ENCODE measurements at regions not wholly inside any gene's neighbourhood (a gene's known extent, or its start where the extent isn't known, plus 50 kb on each side); places are given as distances from the start of the nearest gene placed in this dataset.

DNA sequence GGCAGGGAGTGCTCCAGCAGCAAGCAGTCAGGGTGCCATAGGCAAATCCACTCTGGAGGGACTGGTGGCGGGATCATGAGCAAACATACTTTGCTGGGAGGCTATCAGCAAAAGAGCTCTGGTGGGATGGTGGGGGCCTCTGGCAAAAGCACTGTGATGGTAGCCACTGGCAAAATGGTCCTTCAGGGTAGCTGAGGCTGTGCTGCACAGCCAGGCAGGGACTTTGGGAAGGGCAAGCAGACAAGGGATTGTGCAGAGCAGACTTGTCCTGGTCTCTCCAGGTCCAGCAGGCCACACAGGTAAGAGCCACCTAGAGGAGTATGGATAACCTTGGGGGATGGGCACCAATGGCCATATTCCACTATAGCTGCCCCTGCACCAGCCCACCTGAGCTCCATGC lies 129.4 kb upstream of the OTOS start:
- H4K91ac ChIP-seq (ENCODE audit: low read depth, low read length), result no peak overlapping the region
- H3K4me2 ChIP-seq (ENCODE audit: low read length), result no peak overlapping the region
- H3K79me2 ChIP-seq (ENCODE audit: control insufficient read depth, insufficient read depth, low read length, poor library complexity), result no peaks in the 10 kb centered on the region
- H2BK120ac ChIP-seq (ENCODE audit: insufficient read depth, low read length, poor library complexity), result no peak overlapping the region
- H3K18ac ChIP-seq (ENCODE audit: low read length), result no peak overlapping the region
- DNase-seq, result no peak
- no CpG with 5 or more reads among the region's 1 CpG for WGBS (ENCODE audit: extremely low coverage, insufficient coverage, insufficient read length)
- H3K27me3 ChIP-seq (ENCODE audit: insufficient read depth, low read length), result no peaks in the 10 kb centered on the region
- H3K9me3 ChIP-seq (ENCODE audit: insufficient read depth, low read depth, low read length), result peaks cover 9% of the 10 kb centered on the region
- no peak overlapping the region for H4K8ac ChIP-seq (ENCODE audit: low read depth, low read length)
- H3K23ac ChIP-seq (ENCODE audit: low read length), result no peak overlapping the region
- H4K12ac ChIP-seq (ENCODE audit: low read depth, low read length), result no peak overlapping the region
- no peak overlapping the region for H3K4me3 ChIP-seq (ENCODE audit: low read depth, low read length)
- H2AK5ac ChIP-seq (ENCODE audit: low read length), result no peak overlapping the region
- no peaks in the 10 kb centered on the region for H3K4me1 ChIP-seq (ENCODE audit: control insufficient read depth in 1 of 2, insufficient read depth in 2 of 2, low read length in 2 of 2)
- H3K14ac ChIP-seq (ENCODE audit: low read length), result no peak overlapping the region
- no peak overlapping the region for H2BK5ac ChIP-seq (ENCODE audit: low read depth, low read length, poor library complexity)
- H3K4ac ChIP-seq (ENCODE audit: low read depth, low read length), result no peak overlapping the region
- no peak overlapping the region for H2BK12ac ChIP-seq (ENCODE audit: low read length)
- no peak overlapping the region for H2AFZ ChIP-seq (ENCODE audit: insufficient read depth, low read length, poor library complexity)
- no peak overlapping the region for H3K27ac ChIP-seq (ENCODE audit: low read depth, low read length)
- H3K36me3 ChIP-seq (ENCODE audit: control insufficient read depth in 1 of 2, insufficient read depth in 2 of 2, low read length in 2 of 2), result no peaks in the 10 kb centered on the region
- H3K9ac ChIP-seq (ENCODE audit: low read length), result no peak overlapping the region
- no peaks in the 10 kb centered on the region for H3K79me1 ChIP-seq (ENCODE audit: low read length)

- Histone ChIP-seq H3K27me3 (ENCODE audit: insufficient read depth, low read length) (no peaks in the 10 kb centered on the region), H2BK12ac (ENCODE audit: low read length) (no peak overlapping the region), H3K14ac (ENCODE audit: low read length) (no peak overlapping the region), H3K79me2 (ENCODE audit: control insufficient read depth, insufficient read depth, low read length, poor library complexity) (no peaks in the 10 kb centered on the region), H3K4me3 (ENCODE audit: low read depth, low read length) (no peak overlapping the region), H3K18ac (ENCODE audit: low read length) (no peak overlapping the region), H3K4me1 (ENCODE audit: control insufficient read depth in 1 of 2, insufficient read depth in 2 of 2, low read length in 2 of 2) (no peaks in the 10 kb centered on the region), H3K36me3 (ENCODE audit: control insufficient read depth in 1 of 2, insufficient read depth in 2 of 2, low read length in 2 of 2) (no peaks in the 10 kb centered on the region), H3K79me1 (ENCODE audit: low read length) (no peaks in the 10 kb centered on the region), H3K4me2 (ENCODE audit: low read length) (no peak overlapping the region), H3K9ac (ENCODE audit: low read length) (no peak overlapping the region), H2BK120ac (ENCODE audit: insufficient read depth, low read length, poor library complexity) (no peak overlapping the region), H2AK5ac (ENCODE audit: low read length) (no peak overlapping the region), H2BK5ac (ENCODE audit: low read depth, low read length, poor library complexity) (no peak overlapping the region), H4K91ac (ENCODE audit: low read depth, low read length) (no peak overlapping the region), H4K8ac (ENCODE audit: low read depth, low read length) (no peak overlapping the region), H3K23ac (ENCODE audit: low read length) (no peak overlapping the region), H3K9me3 (ENCODE audit: insufficient read depth, low read depth, low read length) (peaks cover 9% of the 10 kb centered on the region), H4K12ac (ENCODE audit: low read depth, low read length) (no peak overlapping the region), H3K4ac (ENCODE audit: low read depth, low read length) (no peak overlapping the region), H2AFZ (ENCODE audit: insufficient read depth, low read length, poor library complexity) (no peak overlapping the region), H3K27ac (ENCODE audit: low read depth, low read length) (no peak overlapping the region)
- no peak for DNase-seq
- no CpG with 5 or more reads among the region's 4 CpGs for WGBS (ENCODE audit: extremely low coverage, insufficient coverage, insufficient read length)
These were observed 131.4 kb upstream of the OTOS start for GRCh38 chr2:240271716-240272341.

GRCh38 chr2:240275386-240275785 lies 134.9 kb upstream of the OTOS start:
- H2AFZ ChIP-seq (ENCODE audit: insufficient read depth, low read length, poor library complexity), result no peak overlapping the region
- DNase-seq, result no peak
- WGBS (ENCODE audit: extremely low coverage, insufficient coverage, insufficient read length), result no CpG with 5 or more reads among the region's 2 CpGs
- H3K4me1 ChIP-seq (ENCODE audit: control insufficient read depth in 1 of 2, insufficient read depth in 2 of 2, low read length in 2 of 2), result no peaks in the 10 kb centered on the region
- H3K79me2 ChIP-seq (ENCODE audit: control insufficient read depth, insufficient read depth, low read length, poor library complexity), result no peaks in the 10 kb centered on the region
- no peak overlapping the region for H2BK120ac ChIP-seq (ENCODE audit: insufficient read depth, low read length, poor library complexity)
- no peak overlapping the region for H4K91ac ChIP-seq (ENCODE audit: low read depth, low read length)
- H4K8ac ChIP-seq (ENCODE audit: low read depth, low read length), result no peak overlapping the region
- no peaks in the 10 kb centered on the region for H3K36me3 ChIP-seq (ENCODE audit: control insufficient read depth in 1 of 2, insufficient read depth in 2 of 2, low read length in 2 of 2)
- H3K4me2 ChIP-seq (ENCODE audit: low read length), result no peak overlapping the region
- H2AK5ac ChIP-seq (ENCODE audit: low read length), result no peak overlapping the region
- no peak overlapping the region for H3K23ac ChIP-seq (ENCODE audit: low read length)
- no peak overlapping the region for H3K27ac ChIP-seq (ENCODE audit: low read depth, low read length)
- no peak overlapping the region for H2BK12ac ChIP-seq (ENCODE audit: low read length)
- no peaks in the 10 kb centered on the region for H3K27me3 ChIP-seq (ENCODE audit: insufficient read depth, low read length)
- no peak overlapping the region for H3K4me3 ChIP-seq (ENCODE audit: low read depth, low read length)
- no peak overlapping the region for H3K14ac ChIP-seq (ENCODE audit: low read length)
- H3K79me1 ChIP-seq (ENCODE audit: low read length), result no peaks in the 10 kb centered on the region
- peaks cover 2% of the 10 kb centered on the region for H3K9me3 ChIP-seq (ENCODE audit: insufficient read depth, low read depth, low read length)
- H2BK5ac ChIP-seq (ENCODE audit: low read depth, low read length, poor library complexity), result no peak overlapping the region
- H4K12ac ChIP-seq (ENCODE audit: low read depth, low read length), result no peak overlapping the region
- H3K4ac ChIP-seq (ENCODE audit: low read depth, low read length), result no peak overlapping the region
- H3K18ac ChIP-seq (ENCODE audit: low read length), result no peak overlapping the region
- H3K9ac ChIP-seq (ENCODE audit: low read length), result no peak overlapping the region

GRCh38 chr2:240277073-240277806 lies 136.8 kb upstream of the OTOS start:
- DNase-seq, result no peak
- Histone ChIP-seq H4K12ac (ENCODE audit: low read depth, low read length) (no peak overlapping the region), H4K91ac (ENCODE audit: low read depth, low read length) (no peak overlapping the region), H3K27me3 (ENCODE audit: insufficient read depth, low read length) (no peaks in the 10 kb centered on the region), H3K4me3 (ENCODE audit: low read depth, low read length) (no peak overlapping the region), H2BK120ac (ENCODE audit: insufficient read depth, low read length, poor library complexity) (no peak overlapping the region), H4K8ac (ENCODE audit: low read depth, low read length) (no peak overlapping the region), H3K18ac (ENCODE audit: low read length) (no peak overlapping the region), H2AK5ac (ENCODE audit: low read length) (no peak overlapping the region), H3K14ac (ENCODE audit: low read length) (no peak overlapping the region), H3K4me1 (ENCODE audit: control insufficient read depth in 1 of 2, insufficient read depth in 2 of 2, low read length in 2 of 2) (no peaks in the 10 kb centered on the region), H3K27ac (ENCODE audit: low read depth, low read length) (no peak overlapping the region), H3K79me2 (ENCODE audit: control insufficient read depth, insufficient read depth, low read length, poor library complexity) (no peaks in the 10 kb centered on the region), H3K36me3 (ENCODE audit: control insufficient read depth in 1 of 2, insufficient read depth in 2 of 2, low read length in 2 of 2) (no peaks in the 10 kb centered on the region), H3K4me2 (ENCODE audit: low read length) (no peak overlapping the region), H2AFZ (ENCODE audit: insufficient read depth, low read length, poor library complexity) (no peak overlapping the region), H3K4ac (ENCODE audit: low read depth, low read length) (no peak overlapping the region), H3K23ac (ENCODE audit: low read length) (no peak overlapping the region), H2BK12ac (ENCODE audit: low read length) (no peak overlapping the region), H3K9me3 (ENCODE audit: insufficient read depth, low read depth, low read length) (peaks cover 2% of the 10 kb centered on the region), H3K9ac (ENCODE audit: low read length) (no peak overlapping the region), H2BK5ac (ENCODE audit: low read depth, low read length, poor library complexity) (no peak overlapping the region), H3K79me1 (ENCODE audit: low read length) (no peaks in the 10 kb centered on the region)
- no CpG with 5 or more reads among the region's 8 CpGs for WGBS (ENCODE audit: extremely low coverage, insufficient coverage, insufficient read length)
